Panc1 (cell line): ENCODE measurements at regions not wholly inside any gene's neighbourhood (a gene's known extent, or its start where the extent isn't known, plus 50 kb on each side); places are given as distances from the start of the nearest gene placed in this dataset.

Experiments
- POLR2AphosphoS5 ChIP-seq: IDR thresholded peaks from 2 replicates; pipeline ENCODE4 v1.6.1; 2012; ENCODE audit warnings: mild to moderate bottlenecking, low read depth, low read length, moderate library complexity
- REST ChIP-seq, 2 experiments: IDR thresholded peaks; 2 replicates each; pipeline ENCODE4 v1.6.1; 2011 to 2012; ENCODE audit warnings: low read depth in 2 of 2, control low read depth in 1 of 2, low read length in 1 of 2, mild to moderate bottlenecking in 1 of 2, moderate library complexity in 1 of 2; ENCODE audit not compliant: insufficient read depth in 1 of 2
- SIN3A ChIP-seq: IDR thresholded peaks from 2 replicates; pipeline ENCODE4 v1.6.1; 2012; ENCODE audit warnings: low read depth, mild to moderate bottlenecking, low read length, moderate library complexity, borderline replicate concordance; ENCODE audit not compliant: insufficient read depth
- TCF7L2 ChIP-seq: IDR thresholded peaks from 2 replicates; pipeline ENCODE4 v1.6.1; 2011; ENCODE audit warnings: mild to moderate bottlenecking, low read depth, low read length, inconsistent platforms
- TF ChIP-seq, protein P1 (sequence below): fragments of 450-650 bp; IDR thresholded peaks from 2 replicates; pipeline ENCODE4 v1.5.1; 2017; ENCODE audit warnings: mild to moderate bottlenecking

DNA sequence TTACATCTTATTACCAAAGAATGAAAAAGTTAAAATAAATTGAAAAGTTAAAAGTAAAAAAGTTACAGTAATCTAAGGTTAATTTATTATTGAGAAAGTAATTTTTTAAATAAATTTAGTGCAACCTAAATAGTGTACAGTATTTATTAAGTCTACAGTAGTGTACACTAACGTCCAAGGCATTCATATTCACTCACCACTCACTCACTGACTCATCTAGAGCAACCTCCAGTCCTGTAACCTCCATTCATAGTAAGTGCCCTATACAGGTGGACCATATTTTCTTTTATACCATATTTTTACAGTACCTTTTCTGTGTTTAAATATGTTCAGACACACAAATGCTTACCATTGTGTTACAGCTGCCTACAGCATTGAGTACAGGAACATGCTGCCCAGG is 624.7 kb upstream of the NOX3 start:
- TF ChIP-seq SIN3A: no peak
- no peak for TF ChIP-seq POLR2AphosphoS5
- TF ChIP-seq, protein P1, sequence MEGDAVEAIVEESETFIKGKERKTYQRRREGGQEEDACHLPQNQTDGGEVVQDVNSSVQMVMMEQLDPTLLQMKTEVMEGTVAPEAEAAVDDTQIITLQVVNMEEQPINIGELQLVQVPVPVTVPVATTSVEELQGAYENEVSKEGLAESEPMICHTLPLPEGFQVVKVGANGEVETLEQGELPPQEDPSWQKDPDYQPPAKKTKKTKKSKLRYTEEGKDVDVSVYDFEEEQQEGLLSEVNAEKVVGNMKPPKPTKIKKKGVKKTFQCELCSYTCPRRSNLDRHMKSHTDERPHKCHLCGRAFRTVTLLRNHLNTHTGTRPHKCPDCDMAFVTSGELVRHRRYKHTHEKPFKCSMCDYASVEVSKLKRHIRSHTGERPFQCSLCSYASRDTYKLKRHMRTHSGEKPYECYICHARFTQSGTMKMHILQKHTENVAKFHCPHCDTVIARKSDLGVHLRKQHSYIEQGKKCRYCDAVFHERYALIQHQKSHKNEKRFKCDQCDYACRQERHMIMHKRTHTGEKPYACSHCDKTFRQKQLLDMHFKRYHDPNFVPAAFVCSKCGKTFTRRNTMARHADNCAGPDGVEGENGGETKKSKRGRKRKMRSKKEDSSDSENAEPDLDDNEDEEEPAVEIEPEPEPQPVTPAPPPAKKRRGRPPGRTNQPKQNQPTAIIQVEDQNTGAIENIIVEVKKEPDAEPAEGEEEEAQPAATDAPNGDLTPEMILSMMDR: no peak
- TF ChIP-seq REST (IDR thresholded peaks at IDR 0.05; ENCODE audit: insufficient read depth in 1 of 2, low read depth in 2 of 2, low read length in 1 of 2): no peak
- no peak for TF ChIP-seq TCF7L2
